DMS 273 (cell line): ENCODE measurements at regions not wholly inside any gene's neighbourhood (a gene's known extent, or its start where the extent isn't known, plus 50 kb on each side); places are given as distances from the start of the nearest gene placed in this dataset.
"Not testable (repeated sequence)": the region's sequence is repeated elsewhere in the genome, so short reads cannot be mapped to it uniquely, and the experiment has no call there.

Experiments used
- DNase-seq: peaks from one replicate; lab custom pipeline; 2025; ENCODE audit not compliant: unreplicated experiment; lab: John Stamatoyannopoulos, UW

GRCh38 chr17:65314212-65314611 is 177.0 kb downstream of the RGS9 start:
- DNase-seq = no peak

- no peak for DNase-seq
These were observed 175.7 kb downstream of the RGS9 start for GRCh38 chr17:65312718-65313377.

GRCh38 chr17:65311261-65311660 is 174.1 kb downstream of the RGS9 start:
- no peak for DNase-seq

- DNase-seq = no peak
These were observed 170.8 kb downstream of the RGS9 start for GRCh38 chr17:65307961-65308316.

- no peak for DNase-seq
These were observed 170.2 kb downstream of the RGS9 start for GRCh38 chr17:65307081-65307960.

GRCh38 chr17:65305778-65306177 is 168.6 kb downstream of the RGS9 start:
- no peak for DNase-seq

GRCh38 chr17:65305116-65305515 is 167.9 kb downstream of the RGS9 start:
- DNase-seq = no peak

GRCh38 chr17:65301882-65302281 is 164.7 kb downstream of the RGS9 start:
- DNase-seq = not testable (repeated sequence)

DNA sequence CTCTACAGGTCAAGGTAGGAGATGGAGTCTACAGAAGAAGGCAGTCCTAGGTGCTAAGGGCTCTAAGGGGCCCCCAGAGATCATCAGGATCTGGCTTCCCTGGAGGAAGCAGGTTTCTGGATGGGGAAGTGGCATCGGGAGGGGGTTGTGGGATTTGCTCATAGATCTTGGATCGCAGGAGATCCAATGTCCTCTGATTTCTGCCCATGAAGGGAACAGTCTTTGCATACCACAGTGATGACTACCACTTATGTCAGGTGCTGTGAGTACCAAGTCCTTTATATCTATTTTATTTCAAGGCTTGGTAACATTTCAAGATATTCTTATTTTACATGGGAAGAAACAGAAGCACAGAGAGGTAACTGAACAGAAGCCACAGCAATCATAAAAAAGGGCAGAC is 164.0 kb downstream of the RGS9 start:
- DNase-seq = no peak

DNA sequence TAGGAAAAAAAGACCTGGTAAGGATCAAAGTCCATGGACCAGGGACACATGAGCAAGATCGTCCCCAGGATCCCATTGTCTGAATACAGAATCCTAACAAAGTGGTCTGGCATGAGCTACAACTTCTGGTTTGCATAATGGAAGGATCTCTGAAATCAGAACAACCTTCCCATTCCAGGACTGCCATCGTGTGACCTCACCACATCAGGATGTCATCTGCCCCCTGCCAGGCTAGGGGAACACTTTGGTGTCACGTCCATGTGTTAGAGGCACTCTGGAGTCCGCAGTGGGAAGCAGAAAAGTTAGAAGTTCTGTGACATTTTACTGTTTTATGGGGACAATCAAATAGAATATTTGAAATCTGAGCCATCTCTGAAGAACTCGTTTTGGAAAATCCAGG is 160.7 kb downstream of the RGS9 start:
- no peak for DNase-seq

GRCh38 chr17:65297384-65297783 is 160.2 kb downstream of the RGS9 start:
- no peak for DNase-seq

GRCh38 chr17:65294181-65294719 is 157.1 kb downstream of the RGS9 start:
- peak; percentile 81 for DNase-seq

DNA sequence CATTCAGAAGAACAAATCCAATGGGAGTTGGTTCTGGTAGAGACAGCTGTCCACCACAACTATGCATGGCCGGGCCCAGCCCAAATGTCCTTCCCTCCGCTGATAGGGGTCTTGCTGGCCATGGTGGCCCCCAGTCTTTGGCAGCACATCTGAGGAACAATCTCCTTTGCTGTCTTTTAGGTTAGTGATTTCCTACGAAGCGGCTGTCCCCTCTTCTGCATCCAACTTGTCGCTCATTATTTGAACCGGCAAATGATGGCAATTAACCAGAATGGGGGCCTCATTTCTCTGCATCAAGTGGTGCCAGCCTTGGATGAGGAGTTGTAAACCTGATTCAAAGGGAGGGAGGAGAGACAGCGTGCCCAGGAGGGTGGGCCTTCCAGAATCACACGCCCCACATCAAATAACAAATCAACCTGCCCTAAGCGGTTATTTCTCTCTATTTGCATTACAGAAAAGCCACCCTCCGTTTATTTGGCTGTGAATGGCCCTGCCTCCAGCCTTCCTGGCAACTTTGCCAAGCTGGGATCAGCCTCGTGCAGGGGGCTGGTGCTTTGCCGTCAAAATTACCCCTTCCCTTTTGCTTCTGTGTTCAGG is 156.5 kb downstream of the RGS9 start:
- no peak for DNase-seq

GRCh38 chr17:65292430-65292829 is 155.3 kb downstream of the RGS9 start:
- DNase-seq = no peak

- DNase-seq = not testable (repeated sequence)
These were observed 154.1 kb downstream of the RGS9 start for GRCh38 chr17:65291301-65291700.

DNA sequence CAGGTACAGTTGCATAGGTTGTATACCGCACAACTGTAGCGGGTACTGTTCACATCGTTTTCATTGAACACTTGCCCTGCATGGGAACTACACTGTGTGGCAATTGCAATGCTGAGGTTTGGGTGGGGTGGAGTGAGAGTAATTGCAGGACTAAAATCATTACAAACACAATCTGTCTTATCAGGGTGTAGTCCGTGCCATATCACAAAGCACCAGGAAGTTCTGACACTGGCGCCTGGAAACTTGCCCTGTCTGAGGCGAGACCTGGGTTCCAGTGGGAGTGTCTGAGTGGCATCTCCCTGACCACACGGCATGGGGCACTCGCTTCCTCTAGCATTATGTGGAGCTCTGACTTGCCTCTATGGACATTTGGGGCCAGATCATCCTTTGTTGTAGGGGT is 153.4 kb downstream of the RGS9 start:
- DNase-seq = no peak

GRCh38 chr17:65290056-65290455 is 152.9 kb downstream of the RGS9 start:
- DNase-seq = no peak

- DNase-seq = no peak
These were observed 149.9 kb downstream of the RGS9 start for GRCh38 chr17:65287040-65287439.

GRCh38 chr17:65283704-65284103 is 146.5 kb downstream of the RGS9 start:
- no peak for DNase-seq

GRCh38 chr17:65279456-65279855 is 142.3 kb downstream of the RGS9 start:
- DNase-seq = no peak

GRCh38 chr17:65278820-65279184 is 141.6 kb downstream of the RGS9 start:
- no peak for DNase-seq
